ENCODE measurements at regions not wholly inside any gene's neighbourhood (a gene's known extent, or its start where the extent isn't known, plus 50 kb on each side); places are given as distances from the start of the nearest gene placed in this dataset.

DNA sequence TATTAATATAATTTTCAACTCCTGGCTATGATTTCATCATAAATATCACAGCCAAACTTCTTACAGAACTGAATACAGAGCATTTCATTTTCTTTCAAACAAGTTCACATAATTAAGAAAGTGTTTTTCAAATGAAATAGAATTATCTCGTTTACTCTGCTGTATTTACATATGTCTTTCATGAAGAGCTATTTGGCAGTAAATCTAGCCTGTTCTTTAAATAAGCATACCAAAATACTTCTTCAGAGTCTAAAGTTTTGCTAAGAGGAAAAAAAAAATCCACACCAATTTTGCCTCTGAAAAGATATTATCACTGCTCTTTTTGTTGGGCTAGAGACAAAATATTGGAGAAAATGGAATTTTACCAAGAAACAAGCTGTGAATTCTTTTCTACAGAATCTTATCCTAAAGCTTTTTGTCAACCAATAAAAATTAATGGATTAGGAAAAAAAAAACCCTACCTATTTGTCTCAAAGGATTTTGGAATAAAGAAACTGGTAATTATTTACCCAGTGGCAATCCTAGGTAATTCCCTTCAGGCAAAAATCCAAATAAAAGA is 287.9 kb upstream of the NR3C2 start:
- Mint-ChIP-seq H3K9me3 (no peaks in the 10 kb centered on the region), H3K4me1 (ENCODE audit: unreplicated experiment) (no peaks in the 10 kb centered on the region), H3K36me3 (no peaks in the 10 kb centered on the region), H3K27me3 (no peaks in the 10 kb centered on the region), H3K4me3 (no peak overlapping the region), H3K27ac (no peak overlapping the region)
- DNase-seq (ENCODE audit: extremely low spot score, unreplicated experiment), result no peak
- TF ChIP-seq, protein P1, sequence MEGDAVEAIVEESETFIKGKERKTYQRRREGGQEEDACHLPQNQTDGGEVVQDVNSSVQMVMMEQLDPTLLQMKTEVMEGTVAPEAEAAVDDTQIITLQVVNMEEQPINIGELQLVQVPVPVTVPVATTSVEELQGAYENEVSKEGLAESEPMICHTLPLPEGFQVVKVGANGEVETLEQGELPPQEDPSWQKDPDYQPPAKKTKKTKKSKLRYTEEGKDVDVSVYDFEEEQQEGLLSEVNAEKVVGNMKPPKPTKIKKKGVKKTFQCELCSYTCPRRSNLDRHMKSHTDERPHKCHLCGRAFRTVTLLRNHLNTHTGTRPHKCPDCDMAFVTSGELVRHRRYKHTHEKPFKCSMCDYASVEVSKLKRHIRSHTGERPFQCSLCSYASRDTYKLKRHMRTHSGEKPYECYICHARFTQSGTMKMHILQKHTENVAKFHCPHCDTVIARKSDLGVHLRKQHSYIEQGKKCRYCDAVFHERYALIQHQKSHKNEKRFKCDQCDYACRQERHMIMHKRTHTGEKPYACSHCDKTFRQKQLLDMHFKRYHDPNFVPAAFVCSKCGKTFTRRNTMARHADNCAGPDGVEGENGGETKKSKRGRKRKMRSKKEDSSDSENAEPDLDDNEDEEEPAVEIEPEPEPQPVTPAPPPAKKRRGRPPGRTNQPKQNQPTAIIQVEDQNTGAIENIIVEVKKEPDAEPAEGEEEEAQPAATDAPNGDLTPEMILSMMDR (conservative IDR thresholded peaks at IDR 0.05), result no peak

DNA sequence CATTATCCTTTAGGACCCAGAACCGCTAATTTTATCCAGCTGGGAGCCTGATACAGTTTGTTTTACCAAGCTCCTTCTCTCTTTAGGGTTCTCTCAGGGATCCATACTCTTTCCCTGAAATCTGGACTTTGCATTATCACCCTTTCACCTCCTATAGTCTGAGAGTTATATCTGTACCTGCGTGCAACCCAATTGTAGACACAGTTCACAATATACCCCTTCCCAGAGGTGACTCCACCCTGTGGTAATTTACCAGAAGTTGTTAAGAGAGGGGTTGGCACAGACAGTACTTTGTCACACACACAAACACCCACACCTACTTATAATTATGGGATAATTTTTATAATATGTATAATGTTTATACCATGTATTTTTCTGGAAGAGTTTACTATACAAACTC is 275.8 kb upstream of the NR3C2 start:
- TF ChIP-seq, protein P1 (conservative IDR thresholded peaks at IDR 0.05), result no peak
- Mint-ChIP-seq H3K27me3 (no peaks in the 10 kb centered on the region), H3K4me1 (ENCODE audit: unreplicated experiment) (peaks cover 3% of the 10 kb centered on the region), H3K27ac (no peak overlapping the region), H3K9me3 (peaks cover 6% of the 10 kb centered on the region), H3K4me3 (no peak overlapping the region), H3K36me3 (no peaks in the 10 kb centered on the region)
- DNase-seq (ENCODE audit: extremely low spot score, unreplicated experiment), result no peak

DNA sequence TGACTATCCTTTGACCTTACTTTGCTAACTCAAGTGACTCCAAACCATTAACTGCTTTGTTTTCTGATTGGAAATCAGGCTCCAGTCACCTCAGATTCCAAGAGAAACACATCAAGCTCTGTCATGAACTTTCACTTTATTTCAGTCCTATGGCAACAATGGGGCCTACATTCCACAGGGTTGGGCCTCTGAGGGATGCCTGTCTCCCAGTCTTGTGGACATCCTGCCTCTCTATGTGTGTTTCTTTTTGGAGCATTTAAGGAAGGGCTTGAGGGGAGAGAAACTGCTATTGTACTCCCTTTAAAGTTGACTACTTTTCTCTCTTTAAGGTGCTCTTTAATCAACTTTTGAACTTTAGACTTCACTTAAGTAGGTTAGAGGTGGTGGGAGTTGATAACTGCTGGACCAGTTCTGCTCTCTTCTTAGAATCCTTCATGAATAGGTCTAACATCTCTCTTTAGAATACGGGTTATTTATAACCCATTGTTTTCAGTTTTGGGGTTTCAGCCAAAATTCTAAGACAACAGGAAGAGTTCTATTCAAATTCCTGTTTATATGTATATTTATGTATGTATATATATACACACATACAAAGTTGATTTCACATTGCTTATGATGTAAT is 274.3 kb upstream of the NR3C2 start:
- no peak for DNase-seq (ENCODE audit: extremely low spot score, unreplicated experiment)
- Mint-ChIP-seq H3K4me3 (no peak overlapping the region), H3K4me1 (ENCODE audit: unreplicated experiment) (peaks cover 3% of the 10 kb centered on the region), H3K9me3 (no peaks in the 10 kb centered on the region), H3K27me3 (no peaks in the 10 kb centered on the region), H3K27ac (no peak overlapping the region), H3K36me3 (no peaks in the 10 kb centered on the region)
- TF ChIP-seq, protein P1 (conservative IDR thresholded peaks at IDR 0.05), result no peak

DNA sequence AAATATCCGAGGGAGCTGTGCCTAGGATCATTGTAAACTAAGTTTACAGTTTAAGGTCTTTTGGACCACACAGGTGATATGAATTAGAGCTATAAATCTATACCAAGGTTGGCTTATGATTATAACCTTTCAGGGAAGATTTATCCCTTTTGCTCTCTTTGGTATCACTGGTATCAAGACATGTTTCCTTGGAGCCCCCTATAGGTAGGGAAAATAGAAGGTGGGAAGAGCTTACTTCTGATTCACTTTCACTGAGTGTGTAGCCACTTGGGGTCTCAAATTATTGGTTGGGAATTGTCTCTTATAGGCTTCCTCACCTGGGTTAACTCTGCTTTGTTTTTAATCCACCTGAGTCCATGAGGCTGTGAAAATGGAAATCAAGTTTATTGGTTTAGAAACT is 262.1 kb upstream of the NR3C2 start:
- H3K4me1 Mint-ChIP-seq (ENCODE audit: unreplicated experiment), result no peaks in the 10 kb centered on the region
- H3K4me3 Mint-ChIP-seq, result no peak overlapping the region
- H3K36me3 Mint-ChIP-seq, result no peaks in the 10 kb centered on the region
- TF ChIP-seq, protein P1 (conservative IDR thresholded peaks at IDR 0.05), result no peak
- no peaks in the 10 kb centered on the region for H3K9me3 Mint-ChIP-seq
- H3K27ac Mint-ChIP-seq, result no peak overlapping the region
- no peaks in the 10 kb centered on the region for H3K27me3 Mint-ChIP-seq
- no peak for DNase-seq (ENCODE audit: extremely low spot score, unreplicated experiment)

DNA sequence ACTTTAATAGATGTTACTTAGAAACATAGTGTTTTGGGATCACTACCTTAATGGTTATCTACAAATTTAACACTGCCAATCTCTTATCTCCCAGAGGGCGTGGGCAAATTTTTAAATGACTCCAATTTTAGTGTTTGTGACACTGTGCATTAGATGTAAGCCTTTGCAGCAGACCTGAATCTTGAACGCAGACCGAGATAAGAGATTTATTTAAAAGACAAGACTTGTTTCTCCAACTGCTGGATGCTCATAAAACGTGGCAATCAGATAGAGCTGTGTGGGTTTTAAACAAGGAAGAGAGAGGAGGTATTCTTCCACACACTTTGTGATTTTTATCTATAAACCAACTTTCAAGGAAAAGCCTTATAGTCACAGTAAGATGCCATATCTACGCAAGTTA is 252.5 kb upstream of the NR3C2 start:
- no peak for DNase-seq (ENCODE audit: extremely low spot score, unreplicated experiment)
- H3K4me3 Mint-ChIP-seq, result no peak overlapping the region
- H3K36me3 Mint-ChIP-seq, result no peaks in the 10 kb centered on the region
- H3K9me3 Mint-ChIP-seq, result no peaks in the 10 kb centered on the region
- TF ChIP-seq, protein P1 (conservative IDR thresholded peaks at IDR 0.05), result no peak
- no peaks in the 10 kb centered on the region for H3K27me3 Mint-ChIP-seq
- H3K27ac Mint-ChIP-seq, result no peak overlapping the region
- H3K4me1 Mint-ChIP-seq (ENCODE audit: unreplicated experiment), result no peaks in the 10 kb centered on the region
